Psoas muscle (tissue), 7 donors: ENCODE measurements at regions not wholly inside any gene's neighbourhood (a gene's known extent, or its start where the extent isn't known, plus 50 kb on each side); places are given as distances from the start of the nearest gene placed in this dataset.
"Not testable (repeated sequence)": the region's sequence is repeated elsewhere in the genome, so short reads cannot be mapped to it uniquely, and the experiment has no call there.

ENCODE experiments used
- ATAC-seq, 4 donors: fragments of 200-7000 bp; cut with Tn5 transposase; one replicate each; pipeline ENCODE4 v1.9.1; 2020; ENCODE audit warnings: moderate library complexity in 3 of 4, mild to moderate bottlenecking in 2 of 4
- DNase-seq, 2 donors: peaks; one replicate each; pipeline ENCODE4 v3.0.0-alpha.2; 2020
- H3K27ac ChIP-seq: fragments of 200-600 bp; one replicate; pipeline ENCODE4 v1.8.0; 2022
- H3K27me3 ChIP-seq, 3 donors: fragments of 200-600 bp in 1 of 3; one replicate each; pipeline versions ENCODE4 v1.6.1 to v1.8.0; 2013 to 2022; ENCODE audit warnings: low read length in 2 of 3, mild to moderate bottlenecking in 2 of 3, moderate library complexity in 1 of 3; ENCODE audit not compliant: insufficient read depth in 3 of 3
- H3K36me3 ChIP-seq, 2 donors: fragments of 200-600 bp in 1 of 2; one replicate each; pipeline versions ENCODE4 v1.6.1 to v1.8.0; 2013 to 2022; ENCODE audit warnings: low read depth in 1 of 2, mild to moderate bottlenecking in 1 of 2, moderate library complexity in 1 of 2; ENCODE audit not compliant: insufficient read depth in 1 of 2
- H3K4me1 ChIP-seq: fragments of 200-600 bp; one replicate; pipeline ENCODE4 v1.8.0; 2022
- H3K4me3 ChIP-seq: fragments of 200-600 bp; one replicate; pipeline ENCODE4 v1.8.0; 2022; ENCODE audit warnings: mild to moderate bottlenecking
- H3K9me3 ChIP-seq: fragments of 200-600 bp; one replicate; pipeline ENCODE4 v1.8.0; 2022
- WGBS, 3 donors: extraction: QIAGEN DNeasy Blood & Tissue Kit; methylation state at CpG; one replicate each; pipeline versions ENCODE4 v1.1.6 to v1.1.7; 2013; 5-methylcytosine and 5-hydroxymethylcytosine counted together
- intact Hi-C, 2 donors: fragments of 100-400 bp; cut with DNase I; formaldehyde crosslinking; loops; one replicate each; pipeline versions ENCODE4 v1.11.0 to v1.14.2; 2022
- TF ChIP-seq, protein P1 (sequence below): fragments of 200-600 bp; IDR thresholded peaks from one replicate; pipeline ENCODE4 v1.8.0; 2022; ENCODE audit warnings: antibody characterized with exemption
- donor health status: healthy with polysubstance abuse.
- donor health status: DM: no; HTN: no; CAD: no; lungs with moderate emphysema.
- donor health status: Bipolar disorder and iron deficiency.
- donor health status: healthy.
- donor health status: DM: yes; HTN: yes; CAD: no.
- donor health status: DM: no; HTN: no; CAD: no.
- donor health status: DM: yes; HTN: yes; CAD: no.

DNA sequence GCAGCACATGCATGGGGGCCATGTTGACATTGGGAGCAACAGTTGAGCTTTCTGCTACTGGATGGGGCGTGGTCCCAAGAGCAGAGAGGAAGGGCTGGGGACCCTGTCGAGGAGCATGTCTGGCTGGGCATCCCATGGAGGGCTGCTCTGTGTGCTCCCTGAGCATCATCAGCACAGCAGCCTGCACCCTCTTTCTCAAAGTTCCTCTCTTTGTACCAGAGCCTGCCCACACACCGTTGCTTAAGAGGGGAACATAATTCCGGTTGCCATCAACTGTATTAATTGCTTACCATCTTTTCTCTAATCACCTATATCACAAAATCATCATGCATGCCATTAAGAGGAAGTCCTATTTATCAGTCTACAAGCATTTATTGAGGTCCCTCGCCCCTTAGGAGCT is 55.2 kb upstream of the DIRAS2 start:
- TF ChIP-seq, protein P1, sequence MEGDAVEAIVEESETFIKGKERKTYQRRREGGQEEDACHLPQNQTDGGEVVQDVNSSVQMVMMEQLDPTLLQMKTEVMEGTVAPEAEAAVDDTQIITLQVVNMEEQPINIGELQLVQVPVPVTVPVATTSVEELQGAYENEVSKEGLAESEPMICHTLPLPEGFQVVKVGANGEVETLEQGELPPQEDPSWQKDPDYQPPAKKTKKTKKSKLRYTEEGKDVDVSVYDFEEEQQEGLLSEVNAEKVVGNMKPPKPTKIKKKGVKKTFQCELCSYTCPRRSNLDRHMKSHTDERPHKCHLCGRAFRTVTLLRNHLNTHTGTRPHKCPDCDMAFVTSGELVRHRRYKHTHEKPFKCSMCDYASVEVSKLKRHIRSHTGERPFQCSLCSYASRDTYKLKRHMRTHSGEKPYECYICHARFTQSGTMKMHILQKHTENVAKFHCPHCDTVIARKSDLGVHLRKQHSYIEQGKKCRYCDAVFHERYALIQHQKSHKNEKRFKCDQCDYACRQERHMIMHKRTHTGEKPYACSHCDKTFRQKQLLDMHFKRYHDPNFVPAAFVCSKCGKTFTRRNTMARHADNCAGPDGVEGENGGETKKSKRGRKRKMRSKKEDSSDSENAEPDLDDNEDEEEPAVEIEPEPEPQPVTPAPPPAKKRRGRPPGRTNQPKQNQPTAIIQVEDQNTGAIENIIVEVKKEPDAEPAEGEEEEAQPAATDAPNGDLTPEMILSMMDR, result no peak
- Histone ChIP-seq H3K36me3 (no peaks in the 10 kb centered on the region), H3K27me3 (peaks cover 0 to 2% (median 0%) of the 10 kb centered on the region in 3 donors), H3K9me3 (no peaks in the 10 kb centered on the region), H3K27ac (no peak overlapping the region), H3K4me3 (no peak overlapping the region), H3K4me1 (no peaks in the 10 kb centered on the region)
- intact Hi-C loops, result no loop called here
- WGBS, 3 donors, result 74 to 90% (median 84%) methylated on average over 5 of the region's 5 CpGs
- no peak for DNase-seq
- no peak for ATAC-seq

- H3K27me3 ChIP-seq, H3K27ac ChIP-seq, H3K4me3 ChIP-seq, DNase-seq, intact Hi-C loops, ATAC-seq, H3K9me3 ChIP-seq, H3K4me1 ChIP-seq, H3K36me3 ChIP-seq: not testable (repeated sequence)
- 0 to 98% (median 0%) methylated on average over 1 of the region's 1 CpG for WGBS, 3 donors
Observed at GRCh38 chr9:90694187-90694586, 51.6 kb upstream of the DIRAS2 start.
